ENCODE measurements at regions not wholly inside any gene's neighbourhood (a gene's known extent, or its start where the extent isn't known, plus 50 kb on each side); places are given as distances from the start of the nearest gene placed in this dataset.

DNA sequence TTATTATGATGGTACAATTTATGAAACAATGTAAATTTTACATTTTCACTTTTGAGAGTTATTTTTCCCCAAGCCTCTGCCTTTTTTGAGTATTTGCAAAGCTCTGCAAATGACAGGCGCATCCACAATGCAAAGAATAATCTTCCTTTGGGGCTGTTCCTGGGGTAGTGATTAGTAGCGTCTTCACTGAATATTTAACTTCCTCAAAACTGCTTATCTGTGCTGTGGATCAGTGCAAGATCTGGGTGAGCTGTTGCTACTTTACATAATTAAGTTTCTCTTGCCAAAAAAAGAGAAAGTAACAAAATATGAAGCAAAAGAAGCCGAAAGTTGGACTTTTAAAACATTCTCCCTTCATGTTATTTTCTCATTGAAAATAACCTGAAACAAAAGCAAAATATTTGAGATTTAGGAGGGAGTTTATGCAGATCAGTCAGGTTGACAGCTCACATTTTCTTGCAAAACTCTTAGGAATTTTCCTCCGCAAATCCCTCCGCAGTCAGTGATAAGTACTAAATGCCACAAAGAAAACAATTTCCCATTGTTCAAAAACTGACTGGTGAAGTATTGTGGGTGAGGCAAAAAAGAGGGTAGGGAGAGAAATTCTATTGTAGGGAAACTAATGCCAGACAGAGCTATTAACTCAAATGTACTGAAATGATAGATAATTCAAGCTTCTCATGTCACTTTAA lies 276.4 kb upstream of the B3GALT2 start:
- DNase-seq, result no peak
- Mint-ChIP-seq H3K4me3 (no peak overlapping the region), H3K27me3 (ENCODE audit: low read depth, poor library complexity) (no peaks in the 10 kb centered on the region), H3K9me3 (no peaks in the 10 kb centered on the region), H3K36me3 (ENCODE audit: low read depth) (no peaks in the 10 kb centered on the region), H3K27ac (no peak overlapping the region), H3K4me1 (peaks cover 6% of the 10 kb centered on the region)
- no peak for TF ChIP-seq CTCF (IDR thresholded peaks at IDR 0.05)

DNA sequence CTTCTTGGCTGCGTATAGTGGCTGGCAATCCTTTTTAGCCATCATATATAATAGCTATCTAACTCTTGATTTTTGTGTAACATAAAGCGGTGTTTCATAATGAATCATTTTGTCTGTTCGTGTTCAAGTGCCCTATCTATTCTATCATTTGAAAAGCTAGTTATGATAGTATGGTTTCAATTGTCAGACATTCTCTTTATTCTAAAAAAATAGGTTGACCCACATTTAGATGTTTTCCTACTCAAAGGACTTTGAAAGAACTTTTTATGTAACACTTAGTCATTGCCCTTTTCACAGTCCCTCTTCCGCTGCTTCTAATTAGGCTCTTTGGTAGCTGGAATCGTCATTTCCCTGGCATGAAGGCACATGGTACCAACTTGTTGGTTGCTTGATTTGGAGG lies 272.2 kb upstream of the B3GALT2 start:
- no peak for TF ChIP-seq CTCF (IDR thresholded peaks at IDR 0.05)
- Mint-ChIP-seq H3K4me1 (peaks cover 6% of the 10 kb centered on the region), H3K27me3 (ENCODE audit: low read depth, poor library complexity) (no peaks in the 10 kb centered on the region), H3K27ac (no peak overlapping the region), H3K4me3 (no peak overlapping the region), H3K36me3 (ENCODE audit: low read depth) (no peaks in the 10 kb centered on the region), H3K9me3 (no peaks in the 10 kb centered on the region)
- DNase-seq, result no peak

- no peak for DNase-seq
- Mint-ChIP-seq H3K4me1 (peaks cover 6% of the 10 kb centered on the region), H3K36me3 (ENCODE audit: low read depth) (no peaks in the 10 kb centered on the region), H3K9me3 (no peaks in the 10 kb centered on the region), H3K27ac (no peak overlapping the region), H3K27me3 (ENCODE audit: low read depth, poor library complexity) (no peaks in the 10 kb centered on the region), H3K4me3 (no peak overlapping the region)
- TF ChIP-seq CTCF (IDR thresholded peaks at IDR 0.05), result no peak
Measured at GRCh38 chr1:193457676-193458075, 271.3 kb upstream of the B3GALT2 start.

DNA sequence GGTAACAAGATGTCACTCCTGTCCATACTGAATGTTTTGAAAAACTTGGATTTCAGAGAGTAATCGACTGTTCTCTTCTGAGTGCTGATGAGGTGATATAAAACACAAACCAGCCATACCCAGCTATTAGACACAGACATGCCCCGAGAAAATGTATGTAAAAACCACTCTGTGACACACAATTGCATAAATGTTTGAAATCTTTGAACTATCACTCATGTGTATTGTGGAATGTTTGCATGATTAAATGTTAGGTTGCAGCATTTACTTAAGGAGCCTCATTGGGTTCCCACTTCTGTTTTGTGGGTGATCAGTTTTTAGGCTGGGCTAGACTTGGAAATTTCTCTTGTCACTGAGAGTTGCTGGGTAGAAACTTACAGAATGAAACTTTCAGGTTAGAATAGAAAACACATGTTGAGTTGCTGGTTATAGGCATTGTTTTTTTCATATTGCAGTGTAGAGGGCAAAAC lies 270.4 kb upstream of the B3GALT2 start:
- no peaks in the 10 kb centered on the region for H3K36me3 Mint-ChIP-seq (ENCODE audit: low read depth)
- no peak overlapping the region for H3K4me3 Mint-ChIP-seq
- H3K27me3 Mint-ChIP-seq (ENCODE audit: low read depth, poor library complexity), result no peaks in the 10 kb centered on the region
- TF ChIP-seq CTCF (IDR thresholded peaks at IDR 0.05), result no peak
- DNase-seq, result no peak
- no peak overlapping the region for H3K27ac Mint-ChIP-seq
- peaks cover 6% of the 10 kb centered on the region for H3K4me1 Mint-ChIP-seq
- no peaks in the 10 kb centered on the region for H3K9me3 Mint-ChIP-seq

- DNase-seq, result no peak
- Mint-ChIP-seq H3K27ac (no peak overlapping the region), H3K9me3 (no peaks in the 10 kb centered on the region), H3K4me3 (no peak overlapping the region), H3K4me1 (no peaks in the 10 kb centered on the region), H3K36me3 (ENCODE audit: low read depth) (no peaks in the 10 kb centered on the region), H3K27me3 (ENCODE audit: low read depth, poor library complexity) (no peaks in the 10 kb centered on the region)
- no peak for TF ChIP-seq CTCF (IDR thresholded peaks at IDR 0.05)
Measured at GRCh38 chr1:193451606-193452005, 265.2 kb upstream of the B3GALT2 start.

- Mint-ChIP-seq H3K27me3 (ENCODE audit: low read depth, poor library complexity) (no peaks in the 10 kb centered on the region), H3K4me1 (no peaks in the 10 kb centered on the region), H3K36me3 (ENCODE audit: low read depth) (no peaks in the 10 kb centered on the region), H3K9me3 (peaks cover 3% of the 10 kb centered on the region), H3K27ac (no peak overlapping the region), H3K4me3 (no peak overlapping the region)
- TF ChIP-seq CTCF (IDR thresholded peaks at IDR 0.05), result no peak
- no peak for DNase-seq
Measured at GRCh38 chr1:193451001-193451400, 264.6 kb upstream of the B3GALT2 start.
